H9 (cell line): ENCODE measurements at regions not wholly inside any gene's neighbourhood (a gene's known extent, or its start where the extent isn't known, plus 50 kb on each side); places are given as distances from the start of the nearest gene placed in this dataset.

ENCODE experiments used
- DNase-seq: peaks from one replicate; pipeline ENCODE4 v3.0.0-alpha.2; 2017
- H2AFZ ChIP-seq: one replicate; pipeline ENCODE4 v1.6.1; 2013; ENCODE audit warnings: mild to moderate bottlenecking, low read length, control low read depth, moderate library complexity
- H2AK5ac ChIP-seq: 2 replicates; pipeline ENCODE4 v1.6.1; 2013; ENCODE audit warnings: low read length, control low read depth, mixed read lengths; ENCODE audit not compliant: insufficient read length
- H2BK120ac ChIP-seq: one replicate; pipeline ENCODE4 v1.6.1; 2013; ENCODE audit warnings: low read depth, mild to moderate bottlenecking, low read length, control low read depth, inconsistent platforms; ENCODE audit not compliant: poor library complexity, severe bottlenecking
- H2BK12ac ChIP-seq: 2 replicates; pipeline ENCODE4 v1.6.1; 2013; ENCODE audit warnings: low read length, control low read depth, mixed read lengths, low read depth; ENCODE audit not compliant: insufficient read length
- H2BK15ac ChIP-seq: 2 replicates; pipeline ENCODE4 v1.6.1; 2013; ENCODE audit warnings: low read depth, low read length, control low read depth
- H2BK20ac ChIP-seq: one replicate; pipeline ENCODE4 v1.6.1; 2013; ENCODE audit warnings: low read depth, mild to moderate bottlenecking, low read length, control low read depth, inconsistent platforms; ENCODE audit not compliant: poor library complexity, severe bottlenecking
- H2BK5ac ChIP-seq: 2 replicates; pipeline ENCODE4 v1.6.1; 2013; ENCODE audit warnings: low read length, control low read depth, mixed read lengths; ENCODE audit not compliant: insufficient read length
- H3K14ac ChIP-seq: 2 replicates; pipeline ENCODE4 v1.6.1; 2013; ENCODE audit warnings: low read length, control low read depth; ENCODE audit not compliant: insufficient read depth
- H3K18ac ChIP-seq: 2 replicates; pipeline ENCODE4 v1.6.1; 2013; ENCODE audit warnings: low read depth, mild to moderate bottlenecking, mixed read lengths, low read length, control low read depth; ENCODE audit not compliant: insufficient read length
- H3K23ac ChIP-seq: 2 replicates; pipeline ENCODE4 v1.6.1; 2013; ENCODE audit warnings: low read length, control low read depth, mixed read lengths, low read depth; ENCODE audit not compliant: insufficient read length
- H3K23me2 ChIP-seq: 2 replicates; pipeline ENCODE4 v1.6.1; 2013; ENCODE audit warnings: low read depth, mild to moderate bottlenecking, mixed read lengths, low read length, control low read depth; ENCODE audit not compliant: insufficient read length, poor library complexity, severe bottlenecking
- H3K27ac ChIP-seq: 2 replicates; pipeline ENCODE4 v1.5.1; 2013; ENCODE audit warnings: low read length, control low read depth, mixed read lengths, low read depth; ENCODE audit not compliant: insufficient read length
- H3K27me3 ChIP-seq: 2 replicates; pipeline ENCODE4 v1.6.1; 2013; ENCODE audit warnings: low read length, control low read depth, inconsistent platforms; ENCODE audit not compliant: insufficient read depth
- H3K4ac ChIP-seq: 2 replicates; pipeline ENCODE4 v1.6.1; 2013; ENCODE audit warnings: low read depth, mild to moderate bottlenecking, control low read depth, inconsistent platforms, low read length, moderate library complexity
- H3K4me1 ChIP-seq: 2 replicates; pipeline ENCODE4 v1.6.1; 2013; ENCODE audit warnings: low read length, control low read depth, inconsistent platforms; ENCODE audit not compliant: insufficient read depth
- H3K4me2 ChIP-seq: 2 replicates; pipeline ENCODE4 v1.6.1; 2013; ENCODE audit warnings: low read length, control low read depth, mixed read lengths; ENCODE audit not compliant: insufficient read length, insufficient read depth
- H3K56ac ChIP-seq: 2 replicates; pipeline ENCODE4 v1.6.1; 2013; ENCODE audit warnings: low read depth, mild to moderate bottlenecking, mixed read lengths, low read length, control low read depth; ENCODE audit not compliant: insufficient read length
- H3K79me1 ChIP-seq: 2 replicates; pipeline ENCODE4 v1.6.1; 2013; ENCODE audit warnings: low read depth, mild to moderate bottlenecking, moderate library complexity, low read length, control low read depth, inconsistent platforms; ENCODE audit not compliant: insufficient read depth, poor library complexity, severe bottlenecking
- H3K79me2 ChIP-seq: 2 replicates; pipeline ENCODE4 v1.6.1; 2013; ENCODE audit warnings: low read length, control low read depth, inconsistent platforms; ENCODE audit not compliant: insufficient read depth
- H3K9ac ChIP-seq: 2 replicates; pipeline ENCODE4 v1.6.1; 2013; ENCODE audit warnings: low read length, control low read depth, mixed read lengths; ENCODE audit not compliant: insufficient read length; ENCODE audit errors: extremely low read depth
- H3K9me3 ChIP-seq: one replicate; pipeline ENCODE4 v1.6.1; 2013; ENCODE audit warnings: low read depth, low read length, inconsistent platforms; ENCODE audit not compliant: control insufficient read depth
- H3T11ph ChIP-seq: one replicate; pipeline ENCODE4 v1.6.1; 2013; ENCODE audit warnings: mild to moderate bottlenecking, low read length, control low read depth, inconsistent platforms
- H4K20me1 ChIP-seq: one replicate; pipeline ENCODE4 v1.6.1; 2013; ENCODE audit not compliant: control insufficient read depth, insufficient read length, insufficient read depth
- H4K5ac ChIP-seq: 2 replicates; pipeline ENCODE4 v1.6.1; 2013; ENCODE audit warnings: low read depth, mild to moderate bottlenecking, mixed read lengths, low read length, control low read depth; ENCODE audit not compliant: insufficient read length
- H4K8ac ChIP-seq: replicated peaks from 2 replicates; pipeline ENCODE4 v1.6.1; 2013; ENCODE audit warnings: low read length, control low read depth, mixed read lengths, low read depth; ENCODE audit not compliant: insufficient read length
- H4K91ac ChIP-seq: 2 replicates; pipeline ENCODE4 v1.6.1; 2013; ENCODE audit warnings: low read depth, mild to moderate bottlenecking, moderate library complexity, mixed read lengths, low read length, control low read depth; ENCODE audit not compliant: insufficient read length
- H3K27ac Mint-ChIP-seq, 3 experiments: 2 replicates in 2 of 3; 3 replicates in 1 of 3; pipeline ENCODE4 v1.8.0; 2020 to 2021; ENCODE audit warnings: mixed read lengths in 3 of 3, mild to moderate bottlenecking in 1 of 3, moderate library complexity in 1 of 3
- H3K27me3 Mint-ChIP-seq: 2 replicates; pipeline ENCODE4 v1.8.0; 2021; ENCODE audit warnings: low read depth, mild to moderate bottlenecking, moderate library complexity, mixed read lengths
- H3K36me3 Mint-ChIP-seq, 3 experiments: 2 replicates in 2 of 3; 3 replicates in 1 of 3; pipeline ENCODE4 v1.8.0; 2020 to 2021; ENCODE audit warnings: low read depth in 3 of 3, mixed read lengths in 3 of 3; ENCODE audit not compliant: insufficient read depth in 1 of 3
- H3K4me1 Mint-ChIP-seq, 2 experiments: 2 replicates each; pipeline ENCODE4 v1.8.0; 2020; ENCODE audit warnings: mixed read lengths in 2 of 2
- H3K4me3 Mint-ChIP-seq, 2 experiments: 2 replicates in 1 of 2; 3 replicates in 1 of 2; pipeline ENCODE4 v1.8.0; 2020 to 2021; ENCODE audit warnings: mild to moderate bottlenecking in 2 of 2, mixed read lengths in 2 of 2, moderate library complexity in 1 of 2
- H3K9me3 Mint-ChIP-seq, 2 experiments: 2 replicates in 1 of 2; 3 replicates in 1 of 2; pipeline ENCODE4 v1.8.0; 2020; ENCODE audit warnings: mild to moderate bottlenecking in 2 of 2, mixed read lengths in 2 of 2, moderate library complexity in 1 of 2
- WGBS: extraction: QIAGEN DNeasy Blood & Tissue Kit; methylation state at CpG from one replicate; pipeline ENCODE4 v1.1.7; 2013; ENCODE audit warnings: missing lambda C conversion rate, low lambda C conversion rate, mixed read lengths; ENCODE audit not compliant: insufficient read length; ENCODE audit errors: extremely low coverage; 5-methylcytosine and 5-hydroxymethylcytosine counted together
- TF ChIP-seq, protein P1 (sequence below): fragments of 200-600 bp; sonication (generic); conservative IDR thresholded peaks from 3 replicates; pipeline ENCODE4 v1.8.0; 2021; ENCODE audit warnings: antibody characterized with exemption, mild to moderate bottlenecking

DNA sequence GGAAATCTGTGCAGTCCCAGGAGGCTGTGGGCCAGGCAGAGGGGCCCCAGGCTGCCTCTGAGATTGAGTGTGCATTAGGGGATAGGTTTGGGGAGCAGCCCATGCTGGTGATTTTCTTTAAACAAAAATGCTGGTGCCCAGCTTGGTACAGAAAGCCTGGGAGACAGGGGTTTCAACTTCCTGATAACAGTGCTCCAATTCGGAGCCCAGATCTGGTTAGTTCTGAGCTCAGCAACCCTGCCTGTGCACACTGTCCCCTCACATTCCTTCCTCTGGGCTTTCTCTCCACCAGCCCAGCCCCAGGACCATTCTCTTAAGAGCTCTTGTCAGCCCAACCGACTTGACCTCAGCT lies 379.2 kb upstream of the ZMIZ1 start:
- H4K20me1 ChIP-seq: no peaks in the 10 kb centered on the region
- H3K18ac ChIP-seq: no peak overlapping the region
- no peak overlapping the region for H3K56ac ChIP-seq
- no peak overlapping the region; a peak in 1 of 7 replicates for H3K27ac Mint-ChIP-seq
- H3K4me2 ChIP-seq: no peak overlapping the region
- H3K27me3 ChIP-seq: no peaks in the 10 kb centered on the region
- H3K9me3 ChIP-seq: no peaks in the 10 kb centered on the region
- H3K9ac ChIP-seq: no peak overlapping the region
- no peak for DNase-seq
- H2AFZ ChIP-seq: no peak overlapping the region
- no peak overlapping the region for H2BK20ac ChIP-seq
- no peaks in the 10 kb centered on the region for H3K36me3 Mint-ChIP-seq
- no CpG with 5 or more reads among the region's 2 CpGs for WGBS
- peaks cover 3 to 6% of the 10 kb centered on the region in 2 experiments; a peak in 2 of 4 replicates for H3K4me1 Mint-ChIP-seq
- no peak overlapping the region for H4K91ac ChIP-seq
- H3K4me1 ChIP-seq: no peaks in the 10 kb centered on the region
- TF ChIP-seq, protein P1, sequence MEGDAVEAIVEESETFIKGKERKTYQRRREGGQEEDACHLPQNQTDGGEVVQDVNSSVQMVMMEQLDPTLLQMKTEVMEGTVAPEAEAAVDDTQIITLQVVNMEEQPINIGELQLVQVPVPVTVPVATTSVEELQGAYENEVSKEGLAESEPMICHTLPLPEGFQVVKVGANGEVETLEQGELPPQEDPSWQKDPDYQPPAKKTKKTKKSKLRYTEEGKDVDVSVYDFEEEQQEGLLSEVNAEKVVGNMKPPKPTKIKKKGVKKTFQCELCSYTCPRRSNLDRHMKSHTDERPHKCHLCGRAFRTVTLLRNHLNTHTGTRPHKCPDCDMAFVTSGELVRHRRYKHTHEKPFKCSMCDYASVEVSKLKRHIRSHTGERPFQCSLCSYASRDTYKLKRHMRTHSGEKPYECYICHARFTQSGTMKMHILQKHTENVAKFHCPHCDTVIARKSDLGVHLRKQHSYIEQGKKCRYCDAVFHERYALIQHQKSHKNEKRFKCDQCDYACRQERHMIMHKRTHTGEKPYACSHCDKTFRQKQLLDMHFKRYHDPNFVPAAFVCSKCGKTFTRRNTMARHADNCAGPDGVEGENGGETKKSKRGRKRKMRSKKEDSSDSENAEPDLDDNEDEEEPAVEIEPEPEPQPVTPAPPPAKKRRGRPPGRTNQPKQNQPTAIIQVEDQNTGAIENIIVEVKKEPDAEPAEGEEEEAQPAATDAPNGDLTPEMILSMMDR: no peak
- H3K27me3 Mint-ChIP-seq: peaks cover 11% of the 10 kb centered on the region
- H3K23me2 ChIP-seq: no peaks in the 10 kb centered on the region
- H2BK15ac ChIP-seq: no peak overlapping the region
- no peak overlapping the region for H4K5ac ChIP-seq
- H3K27ac ChIP-seq: no peak overlapping the region
- H3K4ac ChIP-seq: no peak overlapping the region
- no peak overlapping the region for H3K23ac ChIP-seq
- H2BK12ac ChIP-seq: no peak overlapping the region
- no peak overlapping the region for H2AK5ac ChIP-seq
- no peaks in the 10 kb centered on the region for H3K79me2 ChIP-seq
- no peak overlapping the region for H4K8ac ChIP-seq
- no peak overlapping the region for H3K4me3 Mint-ChIP-seq
- no peak overlapping the region for H2BK120ac ChIP-seq
- no peaks in the 10 kb centered on the region for H3K79me1 ChIP-seq
- H3K14ac ChIP-seq: no peak overlapping the region
- no peak overlapping the region for H2BK5ac ChIP-seq
- no peaks in the 10 kb centered on the region; a peak in 1 of 5 replicates for H3K9me3 Mint-ChIP-seq
- H3T11ph ChIP-seq: no peak overlapping the region
